Transverse colon (tissue), 4 donors: ENCODE measurements at regions not wholly inside any gene's neighbourhood (a gene's known extent, or its start where the extent isn't known, plus 50 kb on each side); places are given as distances from the start of the nearest gene placed in this dataset.

ENCODE experiments used
- EP300 ChIP-seq: sonication (generic); formaldehyde crosslinking; IDR thresholded peaks from one replicate; pipeline ENCODE4 v1.6.1; 2017; ENCODE audit warnings: antibody characterized with exemption, low read depth
- POLR2A ChIP-seq: fragments of 450-650 bp; IDR thresholded peaks from one replicate; pipeline ENCODE4 v1.6.1; 2016; ENCODE audit warnings: antibody characterized with exemption, mild to moderate bottlenecking, moderate library complexity
- POLR2AphosphoS5 ChIP-seq, 3 donors: sonication (generic); formaldehyde crosslinking; IDR thresholded peaks; one replicate each; pipeline ENCODE4 v1.6.1; 2016; ENCODE audit warnings: antibody characterized with exemption in 3 of 3
- TF ChIP-seq, protein P1 (sequence below), 5 experiments: fragments of 200-600 bp in 3 of 5; fragments of 450-650 bp in 2 of 5; sonication (generic) in 3 of 5; IDR thresholded peaks; 1 replicate in 2 of 5; 2 replicates in 3 of 5; pipeline ENCODE4 v1.5.1; 2016 to 2017; ENCODE audit warnings: antibody characterized with exemption in 5 of 5, inconsistent platforms in 3 of 5, mild to moderate bottlenecking in 2 of 5, moderate library complexity in 1 of 5

DNA sequence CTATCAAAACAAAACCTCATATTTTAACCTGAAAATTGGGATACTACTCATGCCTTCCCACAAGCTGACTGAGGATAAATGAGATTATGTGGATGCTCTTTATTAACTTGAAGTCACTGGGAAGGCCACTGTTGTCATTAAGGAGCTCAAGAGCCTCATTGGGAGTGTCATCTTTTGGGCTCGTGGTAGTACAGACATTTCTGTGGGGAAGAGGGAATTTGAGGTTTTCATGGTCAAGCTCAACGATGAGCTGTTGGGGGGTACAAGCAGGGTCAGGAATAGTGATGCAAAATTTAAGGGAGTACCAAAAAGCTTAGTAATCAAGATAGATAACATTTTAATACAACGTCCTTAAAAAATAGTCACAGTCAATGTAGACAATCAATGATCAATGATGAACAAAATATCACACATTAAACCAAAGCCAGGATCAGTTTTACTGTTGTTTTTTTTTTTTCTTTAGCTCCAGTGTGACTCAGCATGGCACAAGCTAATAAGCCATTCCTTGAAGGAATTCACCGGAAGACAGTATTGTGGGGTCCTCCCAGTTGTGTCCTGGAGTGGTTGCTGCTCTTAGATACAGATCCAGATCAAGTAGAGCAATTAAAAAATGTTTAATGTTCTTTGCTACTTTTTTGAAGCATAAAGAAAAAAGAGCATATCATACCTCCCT is 130.9 kb downstream of the C12orf75 start:
- TF ChIP-seq, protein P1, sequence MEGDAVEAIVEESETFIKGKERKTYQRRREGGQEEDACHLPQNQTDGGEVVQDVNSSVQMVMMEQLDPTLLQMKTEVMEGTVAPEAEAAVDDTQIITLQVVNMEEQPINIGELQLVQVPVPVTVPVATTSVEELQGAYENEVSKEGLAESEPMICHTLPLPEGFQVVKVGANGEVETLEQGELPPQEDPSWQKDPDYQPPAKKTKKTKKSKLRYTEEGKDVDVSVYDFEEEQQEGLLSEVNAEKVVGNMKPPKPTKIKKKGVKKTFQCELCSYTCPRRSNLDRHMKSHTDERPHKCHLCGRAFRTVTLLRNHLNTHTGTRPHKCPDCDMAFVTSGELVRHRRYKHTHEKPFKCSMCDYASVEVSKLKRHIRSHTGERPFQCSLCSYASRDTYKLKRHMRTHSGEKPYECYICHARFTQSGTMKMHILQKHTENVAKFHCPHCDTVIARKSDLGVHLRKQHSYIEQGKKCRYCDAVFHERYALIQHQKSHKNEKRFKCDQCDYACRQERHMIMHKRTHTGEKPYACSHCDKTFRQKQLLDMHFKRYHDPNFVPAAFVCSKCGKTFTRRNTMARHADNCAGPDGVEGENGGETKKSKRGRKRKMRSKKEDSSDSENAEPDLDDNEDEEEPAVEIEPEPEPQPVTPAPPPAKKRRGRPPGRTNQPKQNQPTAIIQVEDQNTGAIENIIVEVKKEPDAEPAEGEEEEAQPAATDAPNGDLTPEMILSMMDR (IDR thresholded peaks at IDR 0.05), result no peak
- TF ChIP-seq POLR2A (no peak), POLR2AphosphoS5 (IDR thresholded peaks at IDR 0.05) (no peak), EP300 (no peak)
